ENCODE measurements at regions not wholly inside any gene's neighbourhood (a gene's known extent, or its start where the extent isn't known, plus 50 kb on each side); places are given as distances from the start of the nearest gene placed in this dataset.

DNA sequence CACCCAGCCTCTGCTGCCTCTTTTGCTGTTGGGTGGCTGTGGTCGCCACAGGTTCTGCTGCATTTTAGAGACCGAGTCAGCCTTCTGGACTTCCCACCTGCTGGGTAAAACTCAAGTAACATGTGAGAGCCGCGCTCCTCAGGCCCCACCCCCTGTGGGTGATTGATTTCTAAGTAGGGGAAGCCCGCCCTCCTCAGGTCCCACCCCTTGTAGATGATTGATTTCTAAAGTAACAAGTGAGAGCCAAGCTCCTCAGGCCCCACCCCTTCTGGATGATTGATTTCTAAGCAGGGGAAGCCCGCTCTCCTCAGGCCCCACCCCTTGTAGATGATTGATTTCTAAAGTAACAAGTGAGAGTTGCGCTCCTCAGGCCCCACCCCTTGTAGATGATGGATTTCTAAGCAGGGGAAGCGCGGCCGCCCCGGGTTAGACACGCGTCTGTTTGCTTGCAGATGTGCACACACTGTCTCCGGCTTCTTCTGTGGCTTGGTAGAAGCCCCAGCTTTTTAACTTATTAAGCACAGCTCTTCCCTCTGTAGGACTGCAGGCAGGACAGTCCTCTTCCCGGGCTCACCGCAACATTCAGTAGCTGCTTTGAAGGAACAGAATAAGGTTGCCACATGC lies 83.4 kb downstream of the FAM43A start:
- DNase-seq (ENCODE audit: low spot score), result peak; percentile 98

DNA sequence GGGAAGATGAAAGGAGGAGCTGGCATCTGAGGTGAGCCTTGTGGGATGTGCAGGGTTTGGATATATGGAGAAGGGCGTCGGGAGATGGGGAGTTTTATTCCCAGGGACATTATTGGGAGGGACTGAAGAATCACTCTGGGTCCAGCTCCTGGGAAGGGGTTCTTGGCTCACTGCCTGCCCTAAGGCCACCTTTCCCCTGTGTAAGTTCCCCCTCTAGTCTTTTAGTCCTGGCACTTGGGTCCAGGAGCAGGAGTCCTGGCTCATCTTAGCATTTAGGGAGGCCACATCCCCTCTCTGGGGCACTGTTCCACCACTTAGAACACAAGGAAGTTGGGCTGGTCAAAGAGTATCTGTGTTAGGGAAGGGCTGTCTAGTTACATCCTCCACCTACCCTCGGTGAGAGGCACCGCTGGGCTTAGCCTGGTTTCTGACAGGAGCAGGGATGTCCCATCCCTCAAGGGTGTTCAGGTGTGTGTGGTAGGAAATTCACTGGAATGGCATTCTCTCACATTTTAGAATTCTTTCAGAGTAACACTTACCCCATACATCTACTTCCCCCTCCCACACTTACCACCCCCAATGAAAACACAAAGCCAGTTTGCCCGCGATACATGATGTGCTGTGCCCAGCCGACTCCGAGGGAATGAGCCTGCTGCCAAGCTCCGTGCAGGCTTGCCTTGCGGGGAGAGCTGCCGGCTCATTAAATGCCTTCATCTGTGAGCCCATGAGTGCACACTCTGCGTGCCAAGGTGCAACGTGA lies 86.7 kb downstream of the FAM43A start:
- DNase-seq (ENCODE audit: low spot score), result no peak

DNA sequence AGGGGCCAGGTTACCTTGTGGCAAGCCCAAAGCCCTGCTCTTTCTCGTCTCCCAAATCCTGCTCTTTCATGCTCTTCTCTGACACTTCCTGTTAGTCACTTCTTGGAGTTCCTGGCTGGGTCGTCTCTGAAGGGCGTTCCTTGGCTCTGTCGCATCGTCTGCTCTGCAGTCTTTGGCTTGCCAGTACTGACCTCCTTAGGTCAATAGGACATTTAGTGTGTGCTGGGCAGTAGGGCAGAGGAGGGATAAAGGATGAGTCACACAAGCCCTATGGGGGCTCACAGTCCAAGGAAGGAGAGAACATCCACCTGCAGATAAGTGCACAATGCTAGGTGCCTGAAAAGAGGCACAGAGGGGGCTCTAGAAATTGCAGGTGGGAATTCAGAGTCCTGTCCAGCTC lies 87.5 kb downstream of the FAM43A start:
- DNase-seq (ENCODE audit: low spot score), result peak; percentile 22

DNA sequence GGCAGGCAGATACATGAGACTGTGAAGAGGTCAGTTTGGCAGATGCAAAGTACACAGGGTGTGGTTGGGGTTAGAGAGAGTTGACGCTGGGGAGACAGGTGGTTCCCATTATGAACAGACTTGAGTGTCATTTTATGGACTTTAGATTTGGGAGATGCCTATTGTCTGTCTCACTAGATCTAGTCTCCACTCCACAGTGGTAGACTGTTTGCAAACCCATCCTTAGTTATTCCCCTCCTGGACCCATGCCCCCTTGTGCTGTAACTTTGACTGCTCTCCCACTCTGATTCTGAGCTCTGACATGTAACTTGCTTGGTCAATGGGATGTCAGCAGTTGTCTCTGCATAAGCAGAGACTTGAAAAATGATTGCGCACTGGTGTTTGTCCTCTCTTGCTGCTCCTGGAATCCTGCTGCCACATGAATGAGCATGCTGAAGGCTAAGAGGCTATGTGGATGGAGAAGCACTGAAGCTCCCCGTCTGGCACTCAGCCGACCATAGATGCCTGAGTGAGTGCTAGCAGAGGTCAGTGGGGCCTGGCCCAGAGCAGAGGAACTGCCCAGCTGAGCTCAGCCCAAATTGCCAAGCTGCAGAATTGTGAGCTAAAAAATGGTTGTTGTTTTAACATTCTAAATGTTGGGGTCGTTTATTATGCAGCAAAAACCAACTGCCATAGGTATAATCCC lies 88.2 kb downstream of the FAM43A start:
- DNase-seq (ENCODE audit: low spot score), result peak; percentile 35

DNA sequence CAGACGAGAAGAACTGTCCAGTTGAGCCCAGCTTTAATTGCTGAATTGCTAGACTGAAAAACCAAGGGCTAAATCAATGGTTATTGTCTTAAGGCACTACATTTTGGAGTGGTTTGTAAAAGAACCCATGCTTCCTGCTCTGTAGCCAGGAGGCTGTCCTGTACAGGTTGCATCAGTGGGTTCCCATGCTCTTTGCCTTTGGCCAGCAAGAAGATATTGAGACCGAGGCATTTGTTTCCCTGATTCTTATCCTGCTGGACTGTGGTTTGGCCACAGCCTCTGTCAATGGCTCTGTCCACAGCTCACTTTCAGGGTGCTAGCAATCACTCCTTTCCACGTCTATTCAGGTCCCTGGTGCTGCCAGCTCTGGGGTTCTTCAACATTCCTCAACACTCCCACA lies 89.6 kb downstream of the FAM43A start:
- no peak for DNase-seq (ENCODE audit: low spot score)

DNA sequence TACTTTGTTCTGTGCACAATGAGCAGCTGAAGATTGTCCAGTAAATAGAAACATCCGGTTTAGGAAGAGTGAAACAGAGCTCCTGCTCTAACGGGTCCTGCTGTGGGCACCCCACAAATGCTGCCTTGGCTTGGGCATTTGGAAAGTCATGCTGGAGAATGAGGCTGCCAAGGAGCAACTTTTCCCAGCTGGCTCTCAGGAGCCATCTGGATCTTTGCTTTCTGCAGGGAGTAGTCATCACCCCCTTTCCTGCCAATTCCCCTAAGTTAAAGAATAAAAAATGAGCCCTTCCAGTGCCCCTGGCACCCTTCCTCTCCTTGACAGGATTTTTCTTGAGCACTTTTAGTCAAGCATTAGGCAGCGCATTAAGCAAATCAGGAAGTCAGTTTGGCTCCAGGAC lies 90.0 kb downstream of the FAM43A start:
- DNase-seq (ENCODE audit: low spot score), result no peak

DNA sequence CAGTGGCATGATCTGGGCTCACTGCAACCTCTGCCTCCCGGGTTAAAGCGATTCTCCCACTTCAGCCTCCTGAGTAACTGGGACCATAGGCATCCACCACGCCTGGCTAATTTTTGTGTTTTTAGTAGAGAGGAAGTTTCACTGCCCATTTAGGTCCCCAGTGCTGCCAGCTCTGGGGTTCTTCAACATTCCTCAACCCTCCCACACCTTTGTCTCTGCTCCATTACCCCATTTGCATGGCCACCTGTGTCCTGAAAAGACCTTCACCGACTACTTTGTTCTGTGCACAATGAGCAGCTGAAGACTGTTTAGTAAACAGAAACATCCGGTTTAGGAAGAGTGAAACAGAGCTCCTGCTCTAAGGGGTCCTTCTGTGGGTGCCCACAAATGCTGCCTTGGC lies 92.0 kb downstream of the FAM43A start:
- no peak for DNase-seq (ENCODE audit: low spot score)

DNA sequence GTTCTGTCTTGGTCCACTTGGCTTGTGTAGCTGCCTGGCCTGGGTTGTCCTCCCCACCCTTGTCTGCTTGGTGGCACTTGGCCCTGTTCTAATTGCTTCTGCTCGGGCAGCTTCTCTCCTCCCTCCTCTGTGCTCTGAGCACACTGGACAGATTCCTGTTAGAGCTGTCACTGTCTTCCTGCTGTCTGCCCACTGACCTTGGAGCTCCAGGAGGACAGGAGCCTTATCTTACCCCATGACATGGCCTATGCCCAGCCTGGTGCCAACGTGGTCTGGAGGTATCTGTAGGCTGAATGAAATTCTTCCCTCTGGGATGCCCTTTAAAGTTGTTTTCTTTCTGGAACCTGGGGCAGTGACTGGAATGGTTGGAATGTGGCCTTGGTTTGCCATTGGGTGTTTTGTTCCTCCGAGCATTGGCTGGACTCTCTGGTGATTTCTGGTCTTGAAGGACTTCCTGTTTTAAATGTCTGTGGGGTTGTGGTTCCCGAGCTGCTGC lies 94.1 kb downstream of the FAM43A start:
- DNase-seq (ENCODE audit: low spot score), result no peak

DNA sequence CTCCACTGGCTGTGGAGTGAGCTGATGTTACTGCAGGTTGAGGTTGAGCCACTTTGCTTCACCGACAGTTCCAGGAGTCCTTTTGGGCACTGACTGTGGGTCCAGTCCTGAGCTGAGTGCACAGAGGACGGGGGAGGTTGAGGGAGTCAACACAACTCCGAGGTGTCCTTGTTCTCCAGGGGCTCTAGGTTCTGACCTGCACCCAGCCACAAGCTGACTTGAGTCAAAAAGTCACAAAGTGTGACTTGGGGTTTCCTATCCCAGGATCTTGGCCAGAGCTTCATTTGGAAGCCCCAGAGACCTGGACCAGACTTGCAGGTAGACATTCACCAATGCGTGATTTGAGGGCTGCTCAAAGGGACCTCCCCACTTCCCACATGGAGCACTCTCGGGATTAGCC lies 95.0 kb downstream of the FAM43A start:
- DNase-seq (ENCODE audit: low spot score), result no peak

DNA sequence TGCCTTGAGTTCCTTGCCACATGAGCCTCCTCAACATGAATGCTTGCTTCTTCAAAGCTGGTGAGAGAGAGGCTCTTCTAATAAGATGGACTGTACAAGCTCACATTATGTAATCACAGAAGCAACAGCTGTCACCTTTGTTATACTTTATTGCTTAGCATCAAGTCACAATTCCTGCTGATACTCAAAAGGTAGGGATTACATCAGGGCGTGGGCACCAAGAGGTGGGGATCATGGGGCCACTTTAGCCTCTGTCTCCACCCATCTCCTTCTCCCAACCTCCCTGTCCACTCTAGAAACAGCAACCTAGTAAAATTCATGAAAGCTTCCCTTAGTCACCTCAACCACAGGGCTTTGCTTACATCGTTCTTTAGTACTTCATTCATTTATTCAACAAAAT lies 95.9 kb downstream of the FAM43A start:
- DNase-seq (ENCODE audit: low spot score), result no peak

DNA sequence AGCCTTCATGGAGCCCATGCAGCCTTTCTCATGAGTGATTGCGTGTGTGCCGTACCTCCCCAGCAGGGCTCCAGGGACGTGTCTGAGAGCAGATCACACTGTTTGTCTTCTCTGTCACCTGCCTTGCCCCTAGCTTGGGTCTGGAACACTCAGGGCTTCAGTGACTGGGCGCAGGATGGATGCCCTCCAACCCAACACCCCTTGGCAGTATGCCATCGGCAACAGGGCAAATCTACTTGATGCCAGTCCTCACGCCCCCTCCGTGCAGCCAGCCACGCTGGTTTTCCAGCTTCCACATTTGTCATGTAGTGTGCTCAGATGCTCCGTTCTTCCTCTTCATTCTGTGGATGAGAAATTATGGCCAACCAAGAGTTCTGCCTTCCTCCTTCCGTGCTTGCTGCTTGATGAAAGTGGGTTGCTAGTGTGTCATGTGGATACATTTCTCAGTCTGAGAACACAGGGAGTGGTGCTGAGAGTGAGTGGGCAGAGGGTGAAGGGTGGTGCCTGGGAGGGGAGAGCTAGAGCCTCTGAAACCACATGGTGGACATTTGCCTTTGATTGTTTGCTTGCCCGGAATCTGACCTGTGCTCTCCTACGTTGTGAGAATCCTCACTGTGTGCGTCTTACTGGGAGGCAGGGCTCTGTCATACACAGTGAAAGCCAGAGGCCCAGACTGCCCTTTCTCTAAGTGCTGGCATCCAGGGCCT lies 97.2 kb downstream of the FAM43A start:
- no peak for DNase-seq (ENCODE audit: low spot score)

DNA sequence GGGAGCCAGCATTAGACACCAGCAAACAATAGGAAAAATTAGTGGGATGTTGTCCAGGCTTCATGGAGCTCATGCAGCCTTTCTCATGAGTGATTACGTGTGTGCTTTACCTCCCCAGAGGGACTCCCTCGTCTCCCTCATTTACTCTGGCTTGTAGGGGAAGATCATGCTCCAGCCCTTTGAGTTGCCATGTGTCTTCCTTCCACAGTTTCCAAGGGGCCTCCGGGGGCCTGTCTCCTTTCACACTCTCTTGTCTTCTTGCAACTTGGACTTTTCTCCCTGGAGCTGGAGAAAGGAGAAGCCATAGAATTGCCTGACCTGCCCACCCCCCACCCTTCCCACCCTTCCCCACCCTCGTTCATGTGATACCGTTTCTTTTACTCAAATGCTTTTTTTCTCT lies 98.7 kb downstream of the FAM43A start:
- DNase-seq (ENCODE audit: low spot score), result no peak

DNA sequence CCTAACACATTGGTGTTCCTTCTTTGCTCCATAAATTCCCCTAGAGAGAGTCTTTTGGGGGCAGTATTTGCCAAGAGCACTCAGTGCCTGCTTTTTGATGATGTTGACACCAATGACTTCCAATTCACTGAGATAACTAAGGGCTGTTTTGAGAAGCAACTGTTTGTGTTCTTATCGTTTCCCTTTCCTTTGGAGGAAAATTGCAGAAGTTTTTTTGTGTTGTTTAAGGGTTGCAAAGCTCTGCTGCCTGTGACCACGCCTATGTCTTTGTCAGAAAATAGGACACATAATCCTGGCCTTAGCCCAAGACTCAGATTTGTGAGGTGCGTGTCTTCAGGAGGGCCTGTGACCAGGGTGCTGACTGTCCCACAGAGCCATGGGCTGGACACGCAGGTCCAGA lies 99.6 kb downstream of the FAM43A start:
- no peak for DNase-seq (ENCODE audit: low spot score)

DNA sequence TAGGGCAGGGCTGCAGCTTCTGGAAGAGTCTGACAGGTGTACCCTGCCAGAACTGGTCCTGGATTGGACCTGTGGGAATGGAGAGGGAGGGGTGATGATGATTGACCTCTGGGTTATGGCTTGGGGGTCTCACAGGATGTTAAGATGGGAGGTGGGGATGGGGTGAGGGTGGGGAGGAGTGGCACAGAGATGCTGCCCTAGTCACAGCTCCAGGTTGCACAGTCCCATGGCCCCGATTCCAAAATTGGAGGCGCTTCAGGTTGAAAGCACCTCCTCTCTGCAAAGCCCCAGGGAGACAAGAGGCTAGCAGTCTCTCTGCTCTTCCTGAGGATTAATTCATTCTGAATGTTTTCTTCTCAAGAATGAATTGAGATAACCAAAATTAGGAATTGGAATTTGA lies 101.4 kb downstream of the FAM43A start:
- no peak for DNase-seq (ENCODE audit: low spot score)

DNA sequence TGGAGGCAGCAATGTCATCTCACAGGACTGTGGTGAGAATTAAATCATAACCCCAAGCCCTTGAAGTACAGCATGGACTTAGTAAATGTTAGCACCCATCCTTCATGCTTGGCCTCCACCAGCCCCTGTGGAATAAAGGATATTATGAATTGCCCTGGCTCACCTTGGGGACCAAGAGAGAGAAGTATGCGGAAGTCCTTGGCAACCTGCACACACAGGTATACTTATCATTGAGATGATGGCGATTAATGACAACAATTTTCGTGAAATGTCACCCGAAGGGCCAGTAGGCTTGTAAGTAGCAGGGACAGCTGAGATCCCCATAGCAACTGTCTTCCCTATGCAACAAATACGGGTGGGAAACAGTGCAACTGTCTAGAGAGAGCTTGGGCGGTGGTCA lies 102.0 kb downstream of the FAM43A start:
- DNase-seq (ENCODE audit: low spot score), result no peak

DNA sequence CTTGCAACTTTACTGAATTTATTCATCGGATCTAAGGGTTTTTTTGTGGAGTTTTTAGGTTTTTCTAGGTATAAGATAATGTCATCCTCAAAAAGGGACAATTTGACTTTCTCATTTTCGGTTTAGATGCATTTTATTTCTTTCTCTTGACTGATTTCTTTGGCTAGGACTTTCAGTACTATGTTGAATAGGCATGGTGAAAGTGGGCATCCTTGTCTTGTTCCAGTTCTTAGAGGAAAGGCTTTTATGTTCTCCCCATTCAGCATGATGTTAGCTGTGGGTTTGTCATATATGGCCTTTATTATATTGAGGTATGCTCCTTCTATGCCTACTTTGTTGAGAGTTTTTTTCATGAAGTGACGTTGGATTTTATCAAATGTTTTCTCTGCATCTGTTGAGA lies 106.7 kb downstream of the FAM43A start:
- DNase-seq (ENCODE audit: low spot score), result no peak

DNA sequence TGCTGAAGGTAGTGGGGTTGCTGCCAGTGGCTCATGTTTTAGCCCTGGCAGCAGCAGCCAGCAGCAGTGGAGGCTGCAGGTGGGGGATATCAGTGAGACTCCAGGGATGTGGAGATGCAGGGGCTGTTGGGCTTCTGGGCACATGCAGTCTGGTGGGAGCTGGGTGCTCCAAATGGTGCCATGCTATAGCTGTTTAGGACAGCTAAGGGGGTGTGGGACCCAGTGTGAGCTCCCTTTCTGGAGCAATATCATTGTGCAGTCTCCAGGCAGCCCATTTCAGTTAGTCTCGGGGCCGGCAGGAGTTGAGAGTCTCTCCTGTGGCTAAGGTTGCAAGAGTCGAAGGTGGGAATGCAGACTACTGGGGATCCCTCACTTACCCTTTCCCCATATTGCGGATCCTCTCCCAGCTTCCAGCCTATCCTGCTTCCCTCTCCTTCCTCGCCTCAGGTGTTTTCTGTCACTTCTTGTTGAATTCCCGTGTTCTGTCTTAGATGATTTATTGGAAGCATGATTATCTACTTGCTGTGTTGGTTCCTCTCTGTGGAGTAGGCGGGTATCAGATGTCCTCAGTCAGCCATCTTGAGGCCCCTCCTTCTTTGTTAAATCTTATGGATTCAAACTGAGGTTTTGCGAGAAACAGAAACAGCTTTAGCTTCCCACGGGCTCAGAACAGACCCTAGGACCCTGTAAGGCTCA lies 112.0 kb downstream of the FAM43A start:
- no peak for DNase-seq (ENCODE audit: low spot score)

DNA sequence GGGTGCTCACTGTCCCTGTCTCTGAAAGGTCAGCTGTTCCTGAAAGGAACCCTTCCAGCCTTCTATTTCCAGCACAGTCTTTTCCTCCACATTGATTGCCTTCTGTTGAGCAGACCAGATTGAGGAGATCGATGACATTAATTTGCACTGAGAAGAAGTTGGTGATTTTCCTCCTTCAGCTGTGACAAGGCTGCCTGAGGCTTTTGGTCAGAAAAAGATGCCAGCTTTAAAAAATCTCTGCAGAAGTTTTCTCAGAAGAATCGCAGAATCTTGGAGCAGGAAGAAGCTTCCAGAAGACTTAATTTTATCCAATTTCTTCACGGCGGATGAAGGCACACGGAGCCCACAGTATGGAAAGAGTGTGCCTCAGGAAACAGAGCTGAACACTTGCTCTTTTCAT lies 112.8 kb downstream of the FAM43A start:
- no peak for DNase-seq (ENCODE audit: low spot score)

DNA sequence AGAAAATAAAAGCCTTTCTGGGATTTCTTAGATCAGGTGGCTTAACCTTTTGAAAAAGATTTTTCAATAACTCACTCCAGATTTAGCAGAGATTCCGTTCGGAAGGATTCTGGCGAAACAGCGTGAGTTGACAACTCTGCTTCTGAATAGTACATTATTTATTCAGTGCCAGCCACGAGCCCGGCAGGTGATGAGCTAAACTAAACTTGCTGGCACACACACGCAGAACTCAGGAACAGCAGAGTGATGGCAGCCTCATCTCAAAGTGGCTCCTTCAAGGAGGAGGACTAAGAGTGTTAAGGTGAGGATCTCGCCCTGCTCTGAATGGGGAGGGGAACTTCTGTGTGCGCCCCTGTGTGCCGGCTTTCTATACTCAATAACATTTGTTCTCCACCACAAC lies 114.3 kb downstream of the FAM43A start:
- no peak for DNase-seq (ENCODE audit: low spot score)

DNA sequence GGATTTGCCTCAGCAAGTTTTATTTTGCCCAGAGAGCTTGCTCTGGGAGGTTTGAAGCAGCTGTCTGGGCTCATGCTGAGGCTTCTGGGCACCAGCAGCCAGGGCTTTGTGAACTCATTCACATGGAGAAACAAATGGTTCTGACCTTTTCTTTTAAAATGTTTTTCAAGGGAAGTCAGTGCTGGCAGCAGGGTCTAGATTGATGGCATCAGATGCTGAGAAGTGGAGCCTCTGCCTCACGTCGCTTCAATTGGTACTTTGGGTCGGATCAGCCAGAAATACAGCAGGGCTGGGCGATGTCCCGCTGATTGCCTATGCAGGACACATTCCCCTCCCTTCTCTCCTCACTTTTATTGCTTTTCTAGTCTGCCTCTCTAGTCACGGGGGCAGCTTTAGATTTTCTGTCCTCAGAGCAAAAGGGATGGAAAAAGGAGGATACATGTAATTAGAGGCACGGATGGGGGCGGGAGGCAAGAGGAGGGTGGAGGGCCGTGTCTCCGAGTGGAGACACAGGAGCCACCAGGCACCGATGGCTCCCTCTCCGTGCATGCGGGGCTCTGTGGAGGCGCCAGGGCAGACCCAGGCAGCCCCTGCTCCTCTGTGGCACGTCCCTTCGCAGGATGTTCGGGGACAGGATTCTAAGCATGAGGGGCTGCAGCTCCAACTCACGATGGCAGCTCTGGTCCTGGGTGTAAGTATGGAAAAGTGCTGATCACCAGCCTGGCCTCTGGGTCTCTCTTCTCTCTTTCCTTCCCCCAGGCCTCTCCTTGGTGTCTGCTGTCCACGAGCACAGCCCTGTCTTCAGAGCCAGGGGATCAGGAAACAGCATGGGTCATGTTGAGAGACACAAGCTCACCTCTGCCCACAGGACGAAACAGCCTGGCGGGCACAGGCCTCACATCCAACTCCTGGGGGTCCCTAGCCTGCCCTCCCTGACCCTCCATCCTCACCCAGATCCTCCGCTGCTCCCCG lies 116.1 kb downstream of the FAM43A start:
- peak; percentile 33 for DNase-seq (ENCODE audit: low spot score)

Measured in umbilical cord (tissue), 1 donor.